K562 (cell line): ENCODE measurements at regions not wholly inside any gene's neighbourhood (a gene's known extent, or its start where the extent isn't known, plus 50 kb on each side); places are given as distances from the start of the nearest gene placed in this dataset.

ENCODE experiments used
- DEAF1 ChIP-seq: fragments of 450-650 bp; formaldehyde crosslinking; IDR thresholded peaks from 2 replicates; pipeline ENCODE4 v1.4.0; 2020; ENCODE audit warnings: mild to moderate bottlenecking, moderate library complexity
- E4F1 ChIP-seq: fragments of 250-450 bp; sonication (Bioruptor Pico); IDR thresholded peaks from 2 replicates; pipeline ENCODE4 v1.5.0; 2021; ENCODE audit warnings: mild to moderate bottlenecking, borderline replicate concordance
- UBTF ChIP-seq, 2 experiments: IDR thresholded peaks; 2 replicates each; pipeline ENCODE4 v1.6.1; 2012; ENCODE audit warnings: improper control_type of control experiment in 2 of 2, low read depth in 2 of 2, low read length in 2 of 2, borderline replicate concordance in 1 of 2

GRCh38 chr3:140821493-140821892 is 120.1 kb upstream of the SLC25A36 start (continued):
- TF ChIP-seq E4F1 (CRISPR knock-in tag) (no peak), UBTF (IDR thresholded peaks at IDR 0.05; ENCODE audit: borderline replicate concordance in 1 of 2, low read depth in 2 of 2, low read length in 2 of 2) (no peak), DEAF1 (CRISPR knock-in tag) (no peak)
